GM12872 (cell line): ENCODE measurements at regions not wholly inside any gene's neighbourhood (a gene's known extent, or its start where the extent isn't known, plus 50 kb on each side); places are given as distances from the start of the nearest gene placed in this dataset.

Experiments used
- TF ChIP-seq, protein P1 (sequence below): IDR thresholded peaks from 3 replicates; pipeline ENCODE4 v1.5.1; 2011; ENCODE audit warnings: low read depth, mild to moderate bottlenecking, low read length, moderate library complexity; ENCODE audit not compliant: insufficient read depth

DNA sequence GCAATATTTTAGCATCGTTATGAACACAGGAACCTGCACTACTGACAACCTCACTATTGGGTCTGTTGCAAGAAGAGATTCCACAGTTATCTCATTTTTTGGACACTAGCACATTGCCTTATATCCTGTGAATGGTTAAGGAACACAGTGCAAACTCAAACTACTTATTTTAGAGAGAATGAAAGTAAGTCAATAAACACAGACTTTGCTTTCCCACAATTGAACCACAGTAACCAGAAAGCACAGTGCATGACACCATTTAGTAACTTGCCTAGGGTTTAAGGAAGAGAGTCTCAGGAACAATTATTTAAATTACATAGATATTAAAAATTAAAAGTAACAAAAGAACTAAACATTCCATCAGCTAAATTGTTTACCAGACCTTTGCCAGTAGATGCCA is 468.8 kb downstream of the ZWINT start:
- TF ChIP-seq, protein P1, sequence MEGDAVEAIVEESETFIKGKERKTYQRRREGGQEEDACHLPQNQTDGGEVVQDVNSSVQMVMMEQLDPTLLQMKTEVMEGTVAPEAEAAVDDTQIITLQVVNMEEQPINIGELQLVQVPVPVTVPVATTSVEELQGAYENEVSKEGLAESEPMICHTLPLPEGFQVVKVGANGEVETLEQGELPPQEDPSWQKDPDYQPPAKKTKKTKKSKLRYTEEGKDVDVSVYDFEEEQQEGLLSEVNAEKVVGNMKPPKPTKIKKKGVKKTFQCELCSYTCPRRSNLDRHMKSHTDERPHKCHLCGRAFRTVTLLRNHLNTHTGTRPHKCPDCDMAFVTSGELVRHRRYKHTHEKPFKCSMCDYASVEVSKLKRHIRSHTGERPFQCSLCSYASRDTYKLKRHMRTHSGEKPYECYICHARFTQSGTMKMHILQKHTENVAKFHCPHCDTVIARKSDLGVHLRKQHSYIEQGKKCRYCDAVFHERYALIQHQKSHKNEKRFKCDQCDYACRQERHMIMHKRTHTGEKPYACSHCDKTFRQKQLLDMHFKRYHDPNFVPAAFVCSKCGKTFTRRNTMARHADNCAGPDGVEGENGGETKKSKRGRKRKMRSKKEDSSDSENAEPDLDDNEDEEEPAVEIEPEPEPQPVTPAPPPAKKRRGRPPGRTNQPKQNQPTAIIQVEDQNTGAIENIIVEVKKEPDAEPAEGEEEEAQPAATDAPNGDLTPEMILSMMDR: no peak

GRCh38 chr10:55881588-55881987 is 479.5 kb downstream of the ZWINT start:
- TF ChIP-seq, protein P1: no peak

DNA sequence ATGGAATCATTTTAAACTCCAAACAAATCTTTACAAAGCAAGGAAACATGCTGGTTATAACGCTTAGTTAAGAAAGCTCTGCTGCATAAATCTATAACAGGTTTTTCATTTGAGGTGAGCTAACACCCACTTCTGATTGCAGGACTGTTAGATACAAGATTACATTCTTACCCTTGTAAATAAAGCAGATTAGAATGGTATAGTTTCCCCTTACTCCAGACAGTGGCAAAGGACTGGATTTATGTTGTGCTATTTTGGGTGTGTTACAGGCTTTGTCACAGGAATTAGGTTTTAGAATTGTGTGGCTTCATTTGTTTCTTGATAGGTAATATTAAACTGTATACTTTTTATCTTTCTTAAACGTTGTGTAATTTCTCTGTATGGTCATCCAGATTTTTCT is 487.6 kb downstream of the ZWINT start:
- TF ChIP-seq, protein P1: no peak

GRCh38 chr10:55870186-55870585 is 490.9 kb downstream of the ZWINT start:
- TF ChIP-seq, protein P1: no peak

DNA sequence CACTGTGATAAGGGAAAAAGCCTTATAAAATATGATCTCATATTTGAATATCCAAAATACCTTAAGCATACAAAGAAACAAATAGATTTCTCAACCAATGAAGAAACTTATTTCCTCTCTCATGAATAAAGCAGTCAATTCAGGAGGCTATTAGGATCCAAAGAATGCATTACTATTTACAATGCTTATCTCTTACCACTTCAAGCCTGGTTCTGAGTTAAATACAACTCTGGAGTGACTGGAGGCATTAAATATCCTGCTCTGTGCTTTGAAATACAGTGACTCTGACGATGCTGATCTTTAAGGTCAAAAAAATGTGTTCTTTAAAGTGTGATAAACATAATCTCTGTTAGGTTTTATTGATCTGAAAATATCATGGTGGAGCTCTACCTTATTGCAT is 493.2 kb downstream of the ZWINT start:
- TF ChIP-seq, protein P1: no peak

DNA sequence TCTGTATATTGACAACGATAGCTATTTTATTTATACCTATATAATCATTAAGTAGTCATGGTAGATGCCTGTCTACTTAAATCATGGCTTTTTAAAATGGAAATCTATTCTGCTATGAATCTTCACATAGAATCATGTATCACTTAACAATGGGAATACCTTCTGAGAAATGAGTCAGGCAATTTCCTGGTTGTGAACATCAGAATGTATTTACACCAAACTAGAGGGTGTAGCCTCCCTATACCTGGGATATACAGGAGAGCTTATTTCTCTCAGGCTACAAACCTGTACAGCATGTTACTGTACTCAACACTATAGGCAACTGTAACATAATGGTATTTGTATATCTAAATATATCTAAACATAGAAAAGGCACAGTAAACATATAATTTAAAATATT is 502.3 kb downstream of the ZWINT start:
- TF ChIP-seq, protein P1: no peak

DNA sequence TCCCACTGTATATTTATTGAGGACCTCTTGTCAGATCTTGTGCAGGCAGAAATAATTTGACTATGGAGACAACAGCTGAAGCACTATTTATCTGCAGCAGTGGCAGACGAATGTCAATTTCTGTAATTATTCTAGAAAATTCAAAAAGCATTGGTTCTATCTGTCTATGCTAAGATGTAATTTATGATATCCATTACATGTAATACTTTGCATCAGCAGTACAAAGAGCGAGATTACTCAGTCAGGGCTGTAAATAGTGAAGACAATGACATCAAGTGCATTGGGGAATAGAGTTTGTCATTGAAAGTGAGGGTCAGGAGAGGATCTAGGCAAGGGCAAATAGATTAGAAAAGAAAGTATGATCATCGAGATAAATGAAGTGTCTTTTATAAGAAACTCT is 508.2 kb downstream of the ZWINT start:
- TF ChIP-seq, protein P1: no peak

GRCh38 chr10:55837273-55837672 is 523.8 kb downstream of the ZWINT start:
- TF ChIP-seq, protein P1: no peak
